Epithelial cell of prostate (primary cell): ENCODE measurements at regions not wholly inside any gene's neighbourhood (a gene's known extent, or its start where the extent isn't known, plus 50 kb on each side); places are given as distances from the start of the nearest gene placed in this dataset.
"Not testable (repeated sequence)": the region's sequence is repeated elsewhere in the genome, so short reads cannot be mapped to it uniquely, and the experiment has no call there.

Experiments
- DNase-seq: peaks from one replicate; pipeline ENCODE4 v3.0.0-alpha.2; 2011; ENCODE audit warnings: low read depth, low spot score
- H3K27ac ChIP-seq: fragments of 450-650 bp; 2 replicates; pipeline ENCODE4 v1.5.1; 2017; ENCODE audit warnings: mild to moderate bottlenecking

GRCh38 chr1:30449428-30450147, 273.8 kb downstream of the MATN1 start:
- no peak for DNase-seq
- H3K27ac ChIP-seq = no peak overlapping the region

- no peak overlapping the region for H3K27ac ChIP-seq
- DNase-seq = no peak
These were observed 274.4 kb downstream of the MATN1 start for GRCh38 chr1:30449003-30449402.

GRCh38 chr1:30447701-30448100, 275.7 kb downstream of the MATN1 start:
- no peak overlapping the region for H3K27ac ChIP-seq
- no peak for DNase-seq

GRCh38 chr1:30447080-30447479, 276.3 kb downstream of the MATN1 start:
- H3K27ac ChIP-seq = no peak overlapping the region
- DNase-seq = no peak

GRCh38 chr1:30446508-30446907, 276.9 kb downstream of the MATN1 start:
- DNase-seq = no peak

GRCh38 chr1:30446095-30446494, 277.3 kb downstream of the MATN1 start:
- H3K27ac ChIP-seq = no peak overlapping the region
- DNase-seq = no peak

More at GRCh38 chr1:30446508-30446907, 276.9 kb downstream of the MATN1 start:
- H3K27ac ChIP-seq = no peak overlapping the region

- no peak for DNase-seq
- H3K27ac ChIP-seq = no peak overlapping the region
These were observed 277.9 kb downstream of the MATN1 start for GRCh38 chr1:30445449-30445848.

- no peak overlapping the region for H3K27ac ChIP-seq
- no peak for DNase-seq
These were observed 278.5 kb downstream of the MATN1 start for GRCh38 chr1:30444850-30445249.

- no peak for DNase-seq
- H3K27ac ChIP-seq = no peak overlapping the region
These were observed 279.0 kb downstream of the MATN1 start for GRCh38 chr1:30444401-30444800.

- not testable (repeated sequence) for DNase-seq, H3K27ac ChIP-seq
These were observed 285.1 kb downstream of the MATN1 start for GRCh38 chr1:30438274-30438673.

- DNase-seq = no peak
- no peak overlapping the region for H3K27ac ChIP-seq
These were observed 286.3 kb downstream of the MATN1 start for GRCh38 chr1:30437059-30437576.

- no peak overlapping the region for H3K27ac ChIP-seq
- DNase-seq = no peak
These were observed 295.8 kb downstream of the MATN1 start for GRCh38 chr1:30427545-30427944.

GRCh38 chr1:30425046-30425445, 298.3 kb downstream of the MATN1 start:
- no peak overlapping the region for H3K27ac ChIP-seq
- DNase-seq = peak; percentile 33

GRCh38 chr1:30423570-30423969, 299.8 kb downstream of the MATN1 start:
- no peak overlapping the region for H3K27ac ChIP-seq
- no peak for DNase-seq

GRCh38 chr1:30422251-30422650, 301.1 kb downstream of the MATN1 start:
- no peak for DNase-seq
- H3K27ac ChIP-seq = no peak overlapping the region

GRCh38 chr1:30420519-30421050, 302.8 kb downstream of the MATN1 start:
- peak; percentile 14 for DNase-seq
- no peak overlapping the region for H3K27ac ChIP-seq

- no peak for DNase-seq
- no peak overlapping the region for H3K27ac ChIP-seq
These were observed 303.6 kb downstream of the MATN1 start for GRCh38 chr1:30419831-30420230.

GRCh38 chr1:30418939-30419720, 304.3 kb downstream of the MATN1 start:
- DNase-seq = no peak
- no peak overlapping the region for H3K27ac ChIP-seq

- DNase-seq = no peak
- H3K27ac ChIP-seq = no peak overlapping the region
These were observed 305.1 kb downstream of the MATN1 start for GRCh38 chr1:30418061-30418938.

GRCh38 chr1:30417701-30418046, 305.7 kb downstream of the MATN1 start:
- DNase-seq = no peak
- no peak overlapping the region for H3K27ac ChIP-seq
